ENCODE measurements at regions not wholly inside any gene's neighbourhood (a gene's known extent, or its start where the extent isn't known, plus 50 kb on each side); places are given as distances from the start of the nearest gene placed in this dataset.

- DNase-seq (ENCODE audit: low read depth), result peak; percentile 46
- no peak overlapping the region for H3K4me3 ChIP-seq (ENCODE audit: low read depth, low read length)
- TF ChIP-seq, protein P1, sequence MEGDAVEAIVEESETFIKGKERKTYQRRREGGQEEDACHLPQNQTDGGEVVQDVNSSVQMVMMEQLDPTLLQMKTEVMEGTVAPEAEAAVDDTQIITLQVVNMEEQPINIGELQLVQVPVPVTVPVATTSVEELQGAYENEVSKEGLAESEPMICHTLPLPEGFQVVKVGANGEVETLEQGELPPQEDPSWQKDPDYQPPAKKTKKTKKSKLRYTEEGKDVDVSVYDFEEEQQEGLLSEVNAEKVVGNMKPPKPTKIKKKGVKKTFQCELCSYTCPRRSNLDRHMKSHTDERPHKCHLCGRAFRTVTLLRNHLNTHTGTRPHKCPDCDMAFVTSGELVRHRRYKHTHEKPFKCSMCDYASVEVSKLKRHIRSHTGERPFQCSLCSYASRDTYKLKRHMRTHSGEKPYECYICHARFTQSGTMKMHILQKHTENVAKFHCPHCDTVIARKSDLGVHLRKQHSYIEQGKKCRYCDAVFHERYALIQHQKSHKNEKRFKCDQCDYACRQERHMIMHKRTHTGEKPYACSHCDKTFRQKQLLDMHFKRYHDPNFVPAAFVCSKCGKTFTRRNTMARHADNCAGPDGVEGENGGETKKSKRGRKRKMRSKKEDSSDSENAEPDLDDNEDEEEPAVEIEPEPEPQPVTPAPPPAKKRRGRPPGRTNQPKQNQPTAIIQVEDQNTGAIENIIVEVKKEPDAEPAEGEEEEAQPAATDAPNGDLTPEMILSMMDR (conservative IDR thresholded peaks at IDR 0.05; ENCODE audit: low read depth, low read length), result no peak
These were observed 154.9 kb upstream of the TRPC4 start for GRCh38 chr13:38024431-38024830.

DNA sequence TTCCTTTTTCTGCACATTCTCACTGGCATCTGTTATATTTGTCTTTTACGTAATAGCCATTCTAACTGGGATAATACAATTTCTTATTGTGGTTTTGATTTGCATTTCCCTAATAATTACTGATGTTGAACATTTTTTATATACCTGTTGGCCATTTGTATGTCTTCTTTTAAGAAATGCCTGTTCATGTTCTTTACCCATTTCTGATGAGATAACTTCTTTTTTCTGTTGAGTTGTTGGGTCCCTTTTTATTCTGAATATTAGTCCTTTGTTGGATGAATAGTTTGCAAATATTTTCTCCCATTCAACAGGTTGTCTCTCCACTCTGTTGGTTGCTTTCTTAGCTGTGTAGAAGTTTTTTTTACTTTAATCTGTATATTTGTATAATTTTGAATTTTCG lies 147.7 kb upstream of the TRPC4 start:
- no peak for DNase-seq (ENCODE audit: low read depth)
- no peak overlapping the region for H3K4me3 ChIP-seq (ENCODE audit: low read depth, low read length)
- TF ChIP-seq, protein P1 (conservative IDR thresholded peaks at IDR 0.05; ENCODE audit: low read depth, low read length), result no peak

DNA sequence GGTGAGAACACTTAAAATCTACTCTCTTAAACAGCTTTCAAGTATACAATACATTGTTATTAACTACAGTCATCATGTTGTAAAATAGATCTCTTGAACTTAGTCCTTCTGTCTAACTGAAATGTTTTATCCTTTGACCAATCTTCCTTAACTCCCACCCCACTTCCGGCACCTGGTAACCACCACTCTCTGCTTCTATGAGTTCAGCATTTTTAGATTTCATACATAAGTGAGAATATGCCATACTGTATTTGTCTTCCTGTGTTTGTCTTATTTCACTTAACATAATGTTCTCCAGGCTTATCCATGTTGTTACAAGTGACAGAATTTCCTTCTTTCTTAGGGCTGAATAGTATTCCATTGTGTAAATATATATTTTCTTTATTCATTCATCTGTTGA lies 144.1 kb upstream of the TRPC4 start:
- H3K4me3 ChIP-seq (ENCODE audit: low read depth, low read length), result no peak overlapping the region
- TF ChIP-seq, protein P1 (conservative IDR thresholded peaks at IDR 0.05; ENCODE audit: low read depth, low read length), result no peak

GRCh38 chr13:38012096-38012495 lies 142.5 kb upstream of the TRPC4 start:
- no peak for DNase-seq (ENCODE audit: low read depth)
- no peak overlapping the region for H3K4me3 ChIP-seq (ENCODE audit: low read depth, low read length)
- TF ChIP-seq, protein P1 (conservative IDR thresholded peaks at IDR 0.05; ENCODE audit: low read depth, low read length), result no peak

More for the DNA sequence above, 144.1 kb upstream of the TRPC4 start:
- no peak for DNase-seq (ENCODE audit: low read depth)

DNA sequence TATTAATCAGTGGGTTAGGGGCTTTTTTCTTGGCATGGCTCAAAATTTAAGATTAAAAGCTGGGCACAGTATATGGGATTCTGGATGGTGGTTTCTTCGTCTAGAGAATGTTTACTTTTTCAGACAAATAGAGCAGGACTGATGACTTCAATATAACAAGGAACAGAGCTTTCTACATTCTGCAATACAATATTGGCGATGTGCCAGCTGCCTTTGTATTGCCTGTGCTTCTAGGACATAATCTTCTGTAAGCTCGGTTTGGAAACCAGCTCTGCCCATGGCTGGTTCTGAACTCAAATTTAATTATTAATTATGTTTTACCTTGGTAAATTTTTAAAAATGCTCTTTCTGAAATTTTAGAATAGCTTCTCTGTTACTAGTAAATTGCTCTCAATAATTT lies 139.1 kb upstream of the TRPC4 start:
- TF ChIP-seq, protein P1 (conservative IDR thresholded peaks at IDR 0.05; ENCODE audit: low read depth, low read length), result no peak
- peak; percentile 46 for DNase-seq (ENCODE audit: low read depth)

DNA sequence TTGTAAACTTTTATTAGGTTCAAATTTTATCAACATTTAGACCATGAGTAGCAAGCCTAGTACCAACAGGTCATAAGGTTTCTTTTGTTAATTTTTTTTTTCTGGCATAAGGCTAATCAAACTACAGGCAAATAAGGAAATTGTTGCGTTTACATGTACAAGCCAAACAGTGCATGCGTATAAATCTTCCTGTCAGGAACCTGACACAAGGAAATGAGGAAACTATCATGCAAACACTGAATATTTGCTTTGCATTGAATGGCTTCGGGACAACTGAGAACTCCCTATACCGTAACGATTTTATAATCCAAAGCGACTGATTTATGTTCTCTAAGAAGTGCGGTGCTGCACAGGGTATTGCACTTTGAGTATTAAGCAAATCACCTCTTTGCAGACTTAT lies 133.0 kb upstream of the TRPC4 start:
- no peak for DNase-seq (ENCODE audit: low read depth)
- TF ChIP-seq, protein P1 (conservative IDR thresholded peaks at IDR 0.05; ENCODE audit: low read depth, low read length), result no peak
- no peak overlapping the region for H3K4me3 ChIP-seq (ENCODE audit: low read depth, low read length)

More for the DNA sequence above, 139.1 kb upstream of the TRPC4 start:
- H3K4me3 ChIP-seq (ENCODE audit: low read depth, low read length), result no peak overlapping the region

DNA sequence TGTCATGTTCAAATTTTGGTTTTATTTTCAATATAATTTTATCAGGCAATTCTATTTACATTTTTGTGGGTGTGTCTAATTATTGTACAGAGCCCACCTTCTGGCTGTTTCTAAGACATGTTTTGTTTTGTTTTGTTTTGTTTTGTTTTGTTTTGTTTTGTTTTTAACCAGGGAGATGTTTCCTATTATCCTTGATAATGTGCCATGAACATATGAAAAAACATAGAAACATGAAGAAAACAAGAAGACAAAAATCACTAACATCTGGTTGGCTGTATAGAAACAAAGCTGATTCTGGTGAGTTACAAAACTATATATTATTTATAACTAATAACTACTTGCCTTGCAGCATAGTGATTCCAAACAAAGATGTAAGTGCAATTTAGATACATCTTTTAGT lies 128.1 kb upstream of the TRPC4 start:
- TF ChIP-seq, protein P1 (conservative IDR thresholded peaks at IDR 0.05; ENCODE audit: low read depth, low read length), result no peak
- H3K4me3 ChIP-seq (ENCODE audit: low read depth, low read length), result no peak overlapping the region
- no peak for DNase-seq (ENCODE audit: low read depth)
